H1 (cell line): ENCODE measurements at regions not wholly inside any gene's neighbourhood (a gene's known extent, or its start where the extent isn't known, plus 50 kb on each side); places are given as distances from the start of the nearest gene placed in this dataset.

Source experiments
- CREB1 ChIP-seq: IDR thresholded peaks from 2 replicates; pipeline ENCODE4 v1.6.1; 2012; ENCODE audit warnings: inconsistent platforms
- CTCF ChIP-seq, 3 experiments: IDR thresholded peaks; 1 replicate in 2 of 3; 2 replicates in 1 of 3; pipeline versions ENCODE4 v1.5.1 to v1.6.1; 2011; ENCODE audit warnings: low read length in 3 of 3, mild to moderate bottlenecking in 3 of 3, inconsistent platforms in 2 of 3, low read depth in 1 of 3, moderate library complexity in 1 of 3; ENCODE audit not compliant: insufficient read depth in 1 of 3; ENCODE audit errors: control extremely low read depth in 1 of 3
- EZH2 ChIP-seq: fragments of 200-600 bp; sonication (generic); IDR thresholded peaks from 2 replicates; pipeline ENCODE4 v1.7.1; 2012; ENCODE audit warnings: low read depth, mild to moderate bottlenecking, moderate library complexity, low read length, inconsistent platforms; ENCODE audit not compliant: severe bottlenecking
- MAX ChIP-seq: IDR thresholded peaks from 2 replicates; pipeline ENCODE4 v1.6.1; 2012; ENCODE audit warnings: inconsistent platforms
- YY1 ChIP-seq: IDR thresholded peaks from 2 replicates; pipeline ENCODE4 v1.6.1; 2011; ENCODE audit warnings: low read depth, mild to moderate bottlenecking, low read length

DNA sequence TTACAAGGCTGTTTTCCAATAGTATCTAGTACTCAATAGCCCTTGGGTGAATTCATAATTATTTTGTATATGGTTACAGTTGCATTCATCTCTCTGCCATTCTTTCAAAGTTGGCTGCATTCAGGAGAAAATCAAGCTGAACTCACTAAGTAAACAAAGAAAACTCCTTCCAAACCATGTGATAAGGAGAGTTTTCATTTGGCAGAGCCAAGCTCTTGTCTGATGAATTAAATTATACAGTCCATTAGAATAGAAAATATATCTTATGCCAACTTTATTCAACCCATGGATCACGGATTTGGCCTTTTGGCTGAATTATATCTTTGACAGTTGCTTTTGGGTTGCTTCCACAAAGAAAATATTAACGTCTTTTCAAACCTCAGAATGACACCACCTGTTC, 272.3 kb upstream of the ROBO1 start:
- TF ChIP-seq YY1 (no peak), MAX (no peak), EZH2 (no peak), CTCF (IDR thresholded peaks at IDR 0.05; ENCODE audit: control extremely low read depth in 1 of 3, insufficient read depth in 1 of 3, low read depth in 1 of 3, low read length in 3 of 3) (no peak), CREB1 (no peak)
